8988T (cell line): ENCODE measurements at regions not wholly inside any gene's neighbourhood (a gene's known extent, or its start where the extent isn't known, plus 50 kb on each side); places are given as distances from the start of the nearest gene placed in this dataset.

Source experiments
- DNase-seq: peaks from one replicate; pipeline ENCODE4 v3.0.0; 2011

DNA sequence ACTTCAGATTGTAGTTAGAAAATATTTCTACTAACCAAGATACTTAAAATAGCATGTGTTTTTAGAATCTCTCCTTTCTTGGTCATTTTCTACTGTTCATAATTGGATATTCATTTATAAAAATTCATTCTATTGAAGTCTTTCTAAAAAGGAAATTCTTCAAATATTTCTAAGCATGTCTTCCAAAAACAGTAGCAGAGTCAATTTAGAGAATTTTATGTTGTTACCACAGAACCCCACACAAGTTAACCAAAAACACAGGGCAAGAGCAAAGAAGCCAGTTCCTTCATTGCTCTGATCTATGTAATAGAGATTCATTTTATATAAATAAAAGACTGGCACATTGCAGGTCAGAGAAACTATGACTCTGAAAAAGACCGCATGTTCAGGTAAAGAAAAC, 345.1 kb upstream of the PITX2 start:
- no peak for DNase-seq

DNA sequence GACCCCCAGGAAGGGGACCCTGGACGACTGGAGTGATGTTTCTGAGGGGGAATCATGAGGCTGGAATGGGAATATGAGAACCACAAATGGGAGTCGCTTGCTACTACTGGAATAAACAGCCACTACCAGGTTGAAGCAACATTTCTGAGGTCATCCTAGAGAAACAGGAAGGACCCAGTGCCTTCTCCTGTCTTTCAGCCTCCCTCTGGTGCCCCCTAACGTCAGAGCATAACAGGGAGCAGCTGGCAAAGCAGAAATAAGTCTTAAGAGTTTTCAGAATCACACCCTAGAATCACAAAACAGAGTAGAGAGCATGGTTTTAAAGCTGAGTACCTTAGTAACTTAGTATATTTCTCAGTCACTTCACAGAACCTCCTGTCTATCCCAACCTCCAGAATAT, 347.8 kb upstream of the PITX2 start:
- no peak for DNase-seq

DNA sequence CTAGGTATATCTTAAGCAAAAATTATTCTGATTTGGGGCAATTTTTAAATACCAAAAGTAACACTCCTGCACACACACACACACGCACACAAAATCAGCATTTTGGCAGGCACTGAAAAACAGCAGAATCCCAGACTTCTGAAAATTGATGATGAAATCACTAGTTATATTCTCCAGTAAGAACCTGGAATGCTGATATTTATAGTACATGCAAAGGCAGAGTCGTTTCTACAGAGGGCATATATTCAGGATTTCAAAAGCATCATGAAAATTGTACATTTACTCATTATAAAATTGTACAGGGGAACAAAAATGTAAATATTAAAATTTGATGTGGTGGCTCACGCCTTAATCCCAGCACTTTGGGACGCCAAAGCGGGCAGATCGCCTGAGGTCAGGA, 352.5 kb upstream of the PITX2 start:
- no peak for DNase-seq

DNA sequence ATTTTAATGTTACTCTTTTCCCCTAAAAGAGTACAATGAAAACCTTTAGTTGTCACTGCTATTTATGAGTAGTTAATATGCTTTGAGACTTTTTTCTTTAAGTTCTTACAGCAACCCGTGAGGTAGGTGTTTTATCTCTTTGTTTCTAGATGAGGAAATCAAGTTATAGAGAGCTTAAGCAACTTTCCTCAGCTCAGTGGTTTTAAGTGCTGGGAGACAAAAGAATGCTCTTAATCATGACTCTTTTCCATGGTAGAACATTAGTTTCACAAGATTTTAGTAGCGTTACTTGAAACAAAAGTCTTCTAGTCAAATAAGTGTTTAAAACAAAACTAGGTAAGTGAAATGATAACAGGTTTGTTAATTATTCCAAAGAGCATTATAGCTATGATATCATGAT, 354.7 kb upstream of the PITX2 start:
- DNase-seq = no peak

DNA sequence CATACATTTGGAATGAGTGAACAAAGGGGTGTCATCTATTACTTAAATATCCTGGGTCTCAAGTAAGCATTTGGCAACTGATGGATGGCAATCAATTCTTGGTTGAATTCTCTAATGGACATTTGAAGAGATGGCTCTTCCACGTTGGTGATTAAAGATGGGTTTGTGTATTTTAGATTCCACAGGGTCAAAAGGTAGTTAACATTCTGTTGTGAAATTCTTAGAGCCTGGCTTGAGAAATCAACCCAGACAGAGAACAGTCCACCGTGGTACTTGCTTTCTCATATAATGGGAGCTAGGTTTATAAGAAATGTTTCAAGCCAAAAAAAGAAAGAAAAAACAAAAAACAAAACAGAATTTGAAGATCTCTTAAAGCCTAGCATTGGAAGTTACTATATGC, 355.9 kb upstream of the PITX2 start:
- no peak for DNase-seq

DNA sequence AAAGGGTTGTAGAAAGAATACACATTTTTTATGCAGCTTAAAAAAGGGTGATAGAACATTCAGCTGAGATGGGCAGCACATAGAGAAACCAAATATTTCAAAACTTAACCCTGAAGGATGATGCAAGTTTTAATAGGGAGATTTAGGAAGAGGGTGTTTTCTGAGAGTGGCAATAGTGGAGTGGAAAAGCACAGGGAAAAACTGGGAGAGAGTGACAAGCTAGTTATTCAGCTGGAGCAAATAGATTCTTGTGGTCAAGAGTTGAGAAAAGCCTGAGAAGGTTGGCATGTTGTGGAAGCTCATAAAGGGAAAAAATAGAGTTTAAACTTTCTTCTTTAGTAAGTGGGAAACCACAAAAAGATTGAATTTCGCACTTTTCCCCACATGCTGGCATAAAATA, 359.6 kb upstream of the PITX2 start:
- no peak for DNase-seq

DNA sequence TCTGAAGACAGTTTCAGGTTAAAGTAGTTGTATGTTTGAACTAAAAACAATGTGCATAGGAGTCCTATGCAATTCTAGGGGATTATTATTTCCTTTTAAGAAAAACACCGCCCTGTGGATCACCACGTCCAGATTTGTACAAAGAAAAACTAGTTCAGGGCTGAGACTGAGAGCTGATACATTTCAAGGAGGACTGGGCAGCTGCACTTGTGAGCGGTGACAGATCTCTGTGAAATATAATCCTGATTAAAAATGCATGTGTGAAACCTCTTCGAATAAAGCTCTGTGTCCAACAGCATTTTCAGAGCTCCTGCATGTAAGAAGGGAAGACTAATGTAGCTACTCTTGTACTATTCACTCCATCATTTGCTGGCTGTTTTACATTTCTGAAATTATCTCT, 365.8 kb upstream of the PITX2 start:
- no peak for DNase-seq

DNA sequence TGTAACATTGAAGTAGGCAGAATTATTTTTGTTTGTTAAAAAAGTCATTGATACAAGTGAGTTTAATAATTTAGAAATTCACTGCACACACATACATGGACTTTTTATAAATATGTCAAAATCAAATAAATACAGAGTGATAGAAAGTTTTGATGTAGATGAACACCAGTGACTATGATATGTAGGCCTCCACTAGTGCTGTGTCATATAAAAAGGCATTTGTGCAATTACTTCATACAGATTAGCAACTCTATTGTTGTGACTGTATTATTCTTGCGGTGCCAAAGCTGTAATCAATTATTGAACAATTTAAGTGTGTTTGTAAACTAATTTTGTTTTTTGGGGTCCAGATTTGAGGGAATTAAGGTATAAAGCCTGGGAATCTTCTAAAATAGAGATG, 366.2 kb upstream of the PITX2 start:
- no peak for DNase-seq

DNA sequence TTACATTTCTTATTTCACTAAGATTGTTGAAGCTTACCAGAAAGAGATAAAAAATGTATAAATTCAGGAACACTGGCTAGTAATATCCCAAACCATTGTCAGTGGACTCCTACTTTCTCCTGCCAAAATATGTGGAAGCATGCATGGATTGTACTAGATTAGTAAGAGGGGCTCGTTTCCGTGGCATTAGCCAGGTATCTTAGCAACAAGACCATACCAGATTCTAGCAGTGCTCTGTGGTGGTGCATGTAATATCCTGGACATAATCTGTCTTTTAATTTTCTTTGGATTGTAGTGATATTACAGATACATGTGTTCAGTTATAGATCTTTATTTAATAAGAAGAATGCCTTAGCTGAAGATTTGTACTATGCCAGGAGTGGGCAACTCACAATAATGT, 371.9 kb upstream of the PITX2 start:
- DNase-seq = no peak

DNA sequence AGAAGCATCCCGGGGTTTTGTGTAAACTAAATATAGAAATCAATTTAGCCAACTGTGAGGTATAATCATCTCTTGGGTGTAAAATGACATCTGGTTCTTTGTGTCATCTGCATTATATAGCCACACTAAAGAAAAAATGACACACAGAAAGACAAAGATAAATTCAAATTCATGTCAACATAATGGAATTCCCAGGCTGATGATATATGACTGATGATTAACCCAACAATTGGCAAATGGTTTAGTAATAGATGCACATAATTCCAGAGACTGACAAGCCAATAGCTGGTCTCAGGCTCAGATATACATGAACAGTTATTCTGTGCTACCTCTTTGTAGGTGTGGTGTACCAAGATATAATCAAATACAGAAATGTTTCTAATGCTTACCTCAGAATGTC, 375.4 kb upstream of the PITX2 start:
- DNase-seq = no peak

DNA sequence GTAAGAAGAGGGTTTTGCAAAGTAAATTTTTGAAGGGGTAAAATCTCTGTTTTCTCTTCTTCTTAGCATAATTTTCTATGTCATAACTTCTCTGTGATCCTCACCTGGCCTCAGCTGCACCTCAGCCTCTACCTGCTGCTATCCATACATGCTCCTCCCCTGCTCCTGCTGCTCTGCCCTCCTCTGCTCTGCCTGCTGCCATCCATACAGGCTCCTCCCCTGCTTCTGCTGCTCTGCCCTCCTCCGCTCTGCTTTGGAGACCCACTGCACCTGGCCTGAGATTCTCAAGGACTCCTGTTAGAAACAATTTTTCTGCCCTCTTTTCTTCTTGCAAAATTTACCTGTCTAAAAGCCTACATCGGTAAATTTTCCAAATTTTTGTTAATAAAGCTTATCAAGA, 388.6 kb upstream of the PITX2 start:
- DNase-seq = no peak

DNA sequence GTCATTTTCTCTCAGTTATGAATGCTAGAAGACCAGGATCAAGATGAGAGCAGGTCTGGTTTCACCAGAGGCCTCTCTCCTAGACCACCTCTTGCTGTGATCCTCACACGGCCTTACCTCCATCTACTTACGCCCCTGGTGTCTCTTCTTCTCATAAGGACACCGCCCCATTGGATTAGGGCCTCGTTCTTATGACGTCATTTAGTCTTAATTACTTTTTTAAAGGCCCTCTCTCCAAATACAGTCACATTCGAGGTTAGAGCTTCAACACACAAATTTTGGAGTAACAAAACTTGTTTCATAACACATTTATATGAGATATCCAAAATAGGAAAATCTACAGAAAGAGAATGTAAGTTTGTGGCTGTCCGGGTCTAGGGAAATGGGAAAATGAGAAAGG, 391.0 kb upstream of the PITX2 start:
- DNase-seq = no peak

DNA sequence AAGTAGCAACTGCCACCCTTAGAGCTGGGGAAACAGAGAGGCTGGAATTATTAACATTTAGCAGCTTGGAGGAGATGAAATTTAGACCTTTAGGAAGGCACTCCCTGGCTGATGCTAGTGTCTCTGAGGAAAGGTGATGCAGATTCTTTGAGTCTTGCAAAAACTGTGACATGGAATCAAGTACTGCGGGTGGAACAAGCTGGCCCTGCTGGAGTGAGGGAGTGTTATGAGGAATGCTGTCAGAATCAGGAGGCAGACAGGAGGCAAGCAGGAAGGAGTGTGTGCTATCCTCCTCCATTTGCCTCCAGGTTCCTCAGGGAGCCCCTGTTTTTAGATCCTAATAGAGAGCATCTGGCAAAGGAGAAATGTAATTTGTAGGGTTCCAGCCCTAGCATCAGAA, 391.7 kb upstream of the PITX2 start:
- no peak for DNase-seq

DNA sequence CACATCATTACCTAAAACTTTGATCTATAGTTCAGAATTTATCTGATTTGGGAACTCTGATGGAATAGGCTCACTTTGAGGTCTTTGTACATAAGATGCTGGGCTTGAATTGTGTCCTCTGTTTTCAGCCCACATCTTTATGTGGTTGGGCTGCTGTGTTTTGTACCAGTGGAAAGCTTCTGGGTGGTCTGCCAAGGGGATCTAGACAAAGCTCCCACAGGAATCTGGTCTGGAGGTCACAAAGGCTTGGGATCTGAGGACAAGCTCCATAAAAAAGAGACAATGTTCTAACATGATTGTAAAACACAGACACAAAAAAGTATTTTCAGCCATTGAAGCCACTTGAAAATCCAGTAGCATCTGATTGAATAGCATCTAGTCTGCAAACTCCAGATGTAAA, 393.5 kb upstream of the PITX2 start:
- DNase-seq = no peak

DNA sequence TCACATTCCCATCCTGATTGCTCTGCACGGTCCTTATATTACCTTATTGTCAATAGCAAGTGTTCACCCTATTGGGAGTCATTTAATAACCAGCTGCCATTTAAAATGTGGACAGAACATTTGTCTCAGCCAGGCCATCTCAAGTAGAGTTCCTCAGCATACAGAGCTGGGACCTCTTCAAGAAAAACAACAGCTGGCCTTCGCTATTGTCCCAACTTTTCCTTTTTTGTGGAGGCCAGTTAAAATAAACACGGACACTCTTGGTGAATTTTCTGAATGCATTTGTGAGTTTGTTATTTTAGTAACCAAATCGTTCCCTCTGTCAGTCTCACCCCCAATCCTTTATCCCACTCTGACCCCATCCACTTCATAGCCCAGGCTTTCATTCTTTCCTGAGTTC, 395.3 kb upstream of the PITX2 start:
- no peak for DNase-seq

DNA sequence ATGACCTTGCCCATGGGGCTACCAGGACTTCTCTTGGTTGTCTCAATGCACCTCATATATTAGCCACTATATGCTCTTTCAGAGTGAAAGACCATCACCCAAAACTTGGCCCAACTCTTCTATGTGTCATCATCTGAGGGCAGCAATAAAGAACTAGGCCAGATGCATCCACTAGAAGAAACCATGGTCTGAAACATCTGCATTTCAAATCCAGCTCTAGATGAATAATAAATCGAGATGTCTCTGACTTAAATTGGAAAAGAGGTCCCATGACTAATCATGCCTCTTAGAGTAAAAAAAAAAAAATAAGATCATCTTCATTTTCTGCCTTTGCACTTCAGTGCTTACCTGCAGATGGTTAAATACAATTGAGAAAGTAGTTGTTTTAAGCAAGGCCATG, 397.6 kb upstream of the PITX2 start:
- no peak for DNase-seq

DNA sequence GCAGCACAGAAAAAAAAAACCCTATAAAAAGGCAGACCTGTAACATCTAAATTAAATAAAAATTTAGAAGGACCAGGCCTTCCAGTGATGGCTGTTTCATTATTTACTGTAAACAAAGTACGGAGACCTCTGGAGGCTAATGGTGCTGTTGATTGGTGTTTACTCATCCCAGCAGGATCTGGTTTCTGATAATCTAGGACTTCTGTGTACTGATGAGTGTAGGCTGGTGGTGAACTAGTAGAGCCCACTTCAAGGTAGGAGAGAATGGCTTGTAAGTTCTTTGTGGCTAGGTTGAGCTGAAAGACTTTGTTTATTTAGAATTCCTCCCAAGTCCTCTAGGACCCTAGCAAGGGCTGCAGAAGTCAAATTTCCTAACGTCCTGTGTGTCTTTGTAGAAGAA, 398.1 kb upstream of the PITX2 start:
- no peak for DNase-seq

DNA sequence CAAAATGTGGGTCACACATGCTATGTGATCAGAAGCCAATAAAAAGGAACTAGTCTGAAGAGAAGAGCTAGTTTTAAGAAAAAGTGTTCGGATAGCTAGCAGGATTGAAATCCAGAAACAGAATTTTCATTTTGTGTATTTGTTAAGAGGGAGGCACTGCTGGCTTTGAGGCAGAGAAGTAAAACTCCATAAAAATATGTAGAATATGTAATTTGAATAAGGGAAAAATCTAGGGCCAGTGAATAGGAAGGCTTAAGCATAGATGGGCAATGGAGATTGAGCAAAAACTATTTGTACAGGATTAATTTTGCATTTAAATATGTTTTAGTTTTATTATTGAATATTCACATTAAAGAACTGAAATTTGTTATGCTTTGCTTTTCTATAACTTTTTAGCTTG, 399.9 kb upstream of the PITX2 start:
- DNase-seq = no peak

DNA sequence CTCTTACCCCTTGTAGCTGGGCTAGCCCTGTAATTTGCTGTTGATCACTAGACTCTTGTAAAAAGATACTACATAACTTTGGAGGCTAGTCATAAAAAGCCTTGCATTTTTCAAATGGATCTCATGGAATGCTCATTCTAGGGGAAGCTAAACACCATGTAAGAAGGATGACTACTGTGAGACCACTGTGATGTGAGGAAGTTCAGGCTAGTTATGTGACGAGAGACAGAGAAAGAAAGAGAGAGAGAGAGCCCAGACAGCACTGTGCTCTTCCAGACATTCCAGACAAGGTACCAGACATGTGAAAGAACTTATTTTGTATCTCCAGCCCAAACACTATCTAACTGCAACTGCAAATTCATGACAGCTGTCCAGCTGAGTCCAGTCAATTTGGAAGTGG, 404.6 kb upstream of the PITX2 start:
- no peak for DNase-seq

DNA sequence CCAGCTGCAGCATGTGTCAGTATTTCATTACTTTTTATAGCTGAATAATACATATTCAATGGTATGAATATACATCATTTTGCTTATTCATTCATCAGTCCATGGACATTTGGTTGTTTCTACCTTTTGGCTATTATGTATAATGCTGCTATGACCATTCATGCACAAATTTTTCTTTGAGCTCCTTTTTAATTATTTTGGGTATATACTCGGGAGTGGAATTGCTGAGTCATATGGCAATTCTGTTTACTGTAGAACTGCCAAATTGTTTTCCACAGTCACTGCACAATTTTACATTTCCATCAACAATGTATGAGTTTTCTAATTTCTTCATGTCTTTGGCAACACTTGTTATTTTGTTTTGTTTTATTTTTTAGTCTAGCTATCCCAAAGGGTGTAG, 405.9 kb upstream of the PITX2 start:
- DNase-seq = no peak

DNA sequence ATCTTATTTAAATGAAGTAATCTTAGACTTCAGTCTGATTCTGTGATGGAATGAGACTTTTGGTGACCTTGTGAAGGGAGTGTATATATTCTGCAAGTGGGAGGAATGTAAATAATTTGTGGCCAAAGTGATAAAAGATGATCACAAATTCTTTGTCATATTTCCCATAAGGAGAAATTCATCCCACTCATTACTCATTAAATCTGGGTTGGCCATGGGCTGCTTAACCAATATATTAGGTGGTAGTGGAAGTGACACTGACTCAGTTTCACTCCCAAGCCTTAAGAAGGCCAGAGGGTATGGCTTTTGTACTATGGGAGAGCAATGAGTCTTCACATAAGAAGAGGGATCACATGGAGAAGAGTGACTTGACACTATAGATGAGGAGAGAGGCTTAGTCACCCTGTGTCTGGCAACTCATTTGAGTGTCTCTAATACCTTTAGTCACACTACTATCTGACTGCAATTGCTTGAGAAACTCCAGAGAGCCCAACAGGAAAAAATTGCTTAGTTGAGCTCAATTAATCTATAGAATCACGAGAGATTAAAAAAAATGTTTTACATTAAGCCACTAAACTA, 408.2 kb upstream of the PITX2 start:
- DNase-seq = no peak

DNA sequence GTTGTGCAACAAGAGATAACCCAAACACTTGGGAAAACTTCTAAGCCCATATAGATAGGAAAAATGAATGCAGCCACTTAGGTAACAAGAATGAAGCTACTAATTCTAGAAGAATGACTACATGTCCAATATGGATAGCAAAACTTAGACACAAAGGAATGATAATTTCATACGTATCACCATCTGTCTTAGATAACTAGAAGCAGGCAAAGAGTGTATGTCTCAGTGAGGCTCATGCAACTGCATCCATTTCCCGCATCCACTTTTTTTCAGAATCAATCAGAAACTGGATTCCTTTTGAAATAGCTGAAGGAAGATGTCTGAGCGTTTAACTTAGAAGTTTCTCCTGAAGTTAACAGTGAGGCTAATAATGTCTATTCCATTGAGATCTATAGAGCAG, 408.7 kb upstream of the PITX2 start:
- no peak for DNase-seq

DNA sequence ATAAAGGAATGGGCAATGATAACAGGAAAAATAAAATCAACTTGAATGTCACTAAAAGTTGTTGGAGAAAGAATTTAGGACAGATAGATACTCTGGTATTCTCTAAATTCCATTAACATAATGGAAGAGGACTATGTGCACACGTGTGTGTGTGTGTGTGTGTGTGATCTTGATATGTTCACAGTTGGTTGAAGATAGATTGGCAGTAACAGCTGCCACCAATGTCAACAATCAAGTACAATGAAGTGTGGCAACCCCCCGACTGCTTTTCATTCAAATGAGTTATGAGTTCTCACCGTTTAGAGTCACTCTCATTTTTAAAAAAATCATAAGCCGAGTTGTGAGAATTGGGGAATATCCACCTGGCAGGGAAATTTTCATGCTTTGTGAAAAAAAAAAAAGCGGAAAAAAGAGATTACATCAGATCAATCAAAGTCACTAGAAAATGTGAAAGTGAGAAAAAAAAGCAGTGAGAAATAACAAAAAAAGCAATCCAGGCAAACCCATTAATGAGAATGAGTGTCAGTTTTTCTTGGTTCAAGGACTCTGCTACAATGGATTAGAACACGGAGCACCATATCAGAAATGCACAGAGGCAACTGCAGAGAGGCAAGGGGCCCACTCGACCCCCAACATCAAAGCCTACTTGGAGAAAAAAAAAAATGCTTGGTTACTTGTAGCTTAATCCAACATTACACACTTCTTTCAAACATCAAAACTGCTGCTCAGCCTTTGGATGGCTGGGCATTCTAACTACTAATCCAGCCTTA, 414.9 kb upstream of the PITX2 start:
- DNase-seq = no peak

DNA sequence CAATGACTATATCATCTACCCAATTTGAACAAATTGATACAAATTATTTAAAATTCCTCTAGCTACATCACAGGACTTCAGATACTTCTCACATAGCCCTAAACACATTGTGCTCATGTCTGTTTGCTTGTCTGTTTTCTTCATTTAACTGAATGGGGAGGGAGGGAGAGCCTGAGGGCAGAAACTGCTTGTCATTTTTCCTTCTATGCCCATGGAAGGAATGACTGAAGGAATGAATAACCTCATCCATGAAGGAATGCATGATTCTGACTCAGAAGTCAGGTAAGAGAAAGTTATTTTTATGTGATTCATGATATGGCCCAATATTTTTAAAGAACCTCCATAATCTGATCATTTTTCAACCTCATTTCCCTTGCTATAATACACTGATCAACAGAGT, 418.0 kb upstream of the PITX2 start:
- no peak for DNase-seq

DNA sequence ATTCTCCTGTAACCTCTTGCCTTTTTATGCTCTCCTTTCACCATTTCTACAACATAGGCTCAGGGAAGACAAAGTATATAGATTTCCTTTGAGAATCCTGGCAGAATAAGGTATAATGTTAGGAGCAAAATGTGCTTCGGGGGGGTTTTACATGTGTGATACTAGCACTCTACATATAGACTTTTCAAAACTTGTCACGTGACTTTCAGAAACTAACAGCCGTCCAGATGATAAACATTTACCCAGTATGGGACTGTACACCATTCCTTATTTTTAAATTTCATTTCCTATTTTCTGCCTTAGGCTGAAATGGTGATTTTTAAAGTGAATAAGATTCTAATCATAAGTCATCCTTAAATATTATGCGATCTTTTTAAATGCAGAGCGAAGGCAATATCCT, 420.4 kb upstream of the PITX2 start:
- DNase-seq = no peak
